Neural cell (in vitro differentiated cells): ENCODE measurements at regions not wholly inside any gene's neighbourhood (a gene's known extent, or its start where the extent isn't known, plus 50 kb on each side); places are given as distances from the start of the nearest gene placed in this dataset.

ENCODE experiments used
- H2AFZ ChIP-seq: fragments of 200-600, 300-800 bp; sonication (generic), shearing (Covaris generic); 2 replicates; pipeline ENCODE4 v1.6.0; 2014; ENCODE audit warnings: low read depth, mild to moderate bottlenecking, antibody characterized with exemption, low read length, moderate library complexity
- H3F3A ChIP-seq: fragments of 200-600 bp; shearing (Covaris generic); 2 replicates; pipeline ENCODE4 v1.6.1; 2016; ENCODE audit warnings: mild to moderate bottlenecking, moderate library complexity, mixed read lengths, antibody characterized with exemption, low read length; ENCODE audit not compliant: insufficient read depth, poor library complexity, severe bottlenecking
- H3K27ac ChIP-seq: fragments of 200-600, 300-800 bp; sonication (generic), shearing (Covaris generic); 2 replicates; pipeline ENCODE4 v1.5.1; 2014; ENCODE audit warnings: mild to moderate bottlenecking, low read length, moderate library complexity
- H3K27me3 ChIP-seq: fragments of 300-800, 200-600 bp; sonication (generic), shearing (Covaris generic); 2 replicates; pipeline ENCODE4 v1.6.0; 2014; ENCODE audit warnings: mild to moderate bottlenecking, low read depth, low read length, moderate library complexity; ENCODE audit not compliant: insufficient read depth
- H3K36me3 ChIP-seq: fragments of 300-800, 200-600 bp; sonication (generic), shearing (Covaris generic); 2 replicates; pipeline ENCODE4 v1.5.1; 2014; ENCODE audit warnings: mild to moderate bottlenecking, antibody characterized with exemption, low read length, moderate library complexity; ENCODE audit not compliant: insufficient read depth
- H3K4me2 ChIP-seq: fragments of 300-800, 200-600 bp; sonication (generic), shearing (Covaris generic); 2 replicates; pipeline ENCODE4 v1.6.0; 2014; ENCODE audit warnings: mild to moderate bottlenecking, low read length
- H3K4me3 ChIP-seq: fragments of 300-800, 200-600 bp; sonication (generic), shearing (Covaris generic); 2 replicates; pipeline ENCODE4 v1.5.1; 2014; ENCODE audit warnings: mild to moderate bottlenecking, low read length, moderate library complexity
- H3K79me2 ChIP-seq: fragments of 200-600 bp; shearing (Covaris generic); replicated peaks from 2 replicates; pipeline ENCODE4 v1.6.0; 2014; ENCODE audit warnings: mild to moderate bottlenecking, low read length, moderate library complexity; ENCODE audit not compliant: insufficient read depth
- H3K9ac ChIP-seq: fragments of 300-800, 200-600 bp; sonication (generic), shearing (Covaris generic); 2 replicates; pipeline ENCODE4 v1.6.1; 2016; ENCODE audit warnings: mild to moderate bottlenecking, low read length, mixed read lengths
- H3K9me2 ChIP-seq: fragments of 200-600 bp; shearing (Covaris generic); 2 replicates; pipeline ENCODE4 v1.6.1; 2016; ENCODE audit warnings: mild to moderate bottlenecking, low read length, mixed read lengths; ENCODE audit not compliant: insufficient read depth
- H3K9me3 ChIP-seq: fragments of 200-600, 300-800 bp; sonication (generic), shearing (Covaris generic); 2 replicates; pipeline ENCODE4 v1.6.1; 2016; ENCODE audit warnings: mild to moderate bottlenecking, mixed run types, low read length, moderate library complexity, mixed read lengths
- H4K20me1 ChIP-seq: fragments of 200-600 bp; shearing (Covaris generic); 2 replicates; pipeline ENCODE4 v1.6.1; 2016; ENCODE audit warnings: mild to moderate bottlenecking, mixed run types; ENCODE audit not compliant: insufficient read depth
- CTCF ChIP-seq: fragments of 450-650 bp; IDR thresholded peaks from 2 replicates; pipeline ENCODE4 v1.5.1; 2014; ENCODE audit warnings: antibody characterized with exemption, mild to moderate bottlenecking, moderate library complexity; ENCODE audit not compliant: poor library complexity, severe bottlenecking
- EP300 ChIP-seq: fragments of 450-650 bp; conservative IDR thresholded peaks from 2 replicates; pipeline ENCODE4 v1.6.1; 2014; ENCODE audit warnings: antibody characterized with exemption, mild to moderate bottlenecking, moderate library complexity; ENCODE audit not compliant: poor library complexity, severe bottlenecking
- EZH2 ChIP-seq: fragments of 200-600, 300-800 bp; shearing (Covaris generic), sonication (generic); IDR thresholded peaks from 2 replicates; pipeline ENCODE4 v1.6.1; 2014; ENCODE audit warnings: antibody characterized with exemption, low read length, borderline replicate concordance, mild to moderate bottlenecking; ENCODE audit not compliant: insufficient read depth, poor library complexity, severe bottlenecking
- MXI1 ChIP-seq: fragments of 450-650 bp; conservative IDR thresholded peaks from 2 replicates; pipeline ENCODE4 v1.6.1; 2014; ENCODE audit warnings: antibody characterized with exemption, mild to moderate bottlenecking; ENCODE audit not compliant: poor library complexity, severe bottlenecking
- POLR2AphosphoS5 ChIP-seq: IDR thresholded peaks from 2 replicates; pipeline ENCODE4 v1.6.1; 2012
- RAD21 ChIP-seq: fragments of 450-650 bp; conservative IDR thresholded peaks from 2 replicates; pipeline ENCODE4 v1.6.1; 2014; ENCODE audit warnings: antibody characterized with exemption, mild to moderate bottlenecking, moderate library complexity
- REST ChIP-seq: IDR thresholded peaks from 2 replicates; pipeline ENCODE4 v1.6.1; 2012; ENCODE audit warnings: borderline replicate concordance
- SMC3 ChIP-seq: fragments of 450-650 bp; conservative IDR thresholded peaks from 2 replicates; pipeline ENCODE4 v1.6.1; 2014; ENCODE audit warnings: antibody characterized with exemption, mild to moderate bottlenecking, moderate library complexity; ENCODE audit not compliant: poor library complexity
- TAF1 ChIP-seq: IDR thresholded peaks from 2 replicates; pipeline ENCODE4 v1.6.1; 2012; ENCODE audit warnings: low read depth

GRCh38 chr20:22386306-22386623, 198.1 kb downstream of the FOXA2 start:
- no peak overlapping the region for H3K27ac ChIP-seq

GRCh38 chr20:22385602-22386305, 198.6 kb downstream of the FOXA2 start:
- no peaks in the 10 kb centered on the region for H4K20me1 ChIP-seq
- H2AFZ ChIP-seq: no peak overlapping the region
- H3K27me3 ChIP-seq: no peaks in the 10 kb centered on the region
- H3K9ac ChIP-seq: no peak overlapping the region
- no peak overlapping the region for H3K27ac ChIP-seq
- no peaks in the 10 kb centered on the region for H3K36me3 ChIP-seq
- TF ChIP-seq EZH2 (no peak), REST (no peak), RAD21 (peak; percentile 51), EP300 (no peak), SMC3 (no peak), POLR2AphosphoS5 (no peak), CTCF (peak; percentile 45), MXI1 (no peak), TAF1 (no peak)
- no peaks in the 10 kb centered on the region for H3K9me2 ChIP-seq
- no peak overlapping the region for H3K4me3 ChIP-seq
- H3K79me2 ChIP-seq: no peaks in the 10 kb centered on the region
- no peaks in the 10 kb centered on the region for H3K9me3 ChIP-seq
- H3K4me2 ChIP-seq: no peak overlapping the region
- H3F3A ChIP-seq: no peaks in the 10 kb centered on the region

More at GRCh38 chr20:22386306-22386623, 198.1 kb downstream of the FOXA2 start:
- TF ChIP-seq POLR2AphosphoS5 (no peak), EP300 (no peak), CTCF (no peak), RAD21 (no peak), TAF1 (no peak), SMC3 (no peak)
- no peaks in the 10 kb centered on the region for H3K36me3 ChIP-seq
- no peaks in the 10 kb centered on the region for H3F3A ChIP-seq
- H3K9ac ChIP-seq: no peak overlapping the region
- no peaks in the 10 kb centered on the region for H3K9me2 ChIP-seq
- H3K27me3 ChIP-seq: no peaks in the 10 kb centered on the region
- H3K79me2 ChIP-seq: no peaks in the 10 kb centered on the region
- no peaks in the 10 kb centered on the region for H3K9me3 ChIP-seq
- no peak overlapping the region for H3K4me3 ChIP-seq
- no peak overlapping the region for H3K4me2 ChIP-seq
- H4K20me1 ChIP-seq: no peaks in the 10 kb centered on the region
- H2AFZ ChIP-seq: no peak overlapping the region
